ENCODE measurements at regions not wholly inside any gene's neighbourhood (a gene's known extent, or its start where the extent isn't known, plus 50 kb on each side); places are given as distances from the start of the nearest gene placed in this dataset.

DNA sequence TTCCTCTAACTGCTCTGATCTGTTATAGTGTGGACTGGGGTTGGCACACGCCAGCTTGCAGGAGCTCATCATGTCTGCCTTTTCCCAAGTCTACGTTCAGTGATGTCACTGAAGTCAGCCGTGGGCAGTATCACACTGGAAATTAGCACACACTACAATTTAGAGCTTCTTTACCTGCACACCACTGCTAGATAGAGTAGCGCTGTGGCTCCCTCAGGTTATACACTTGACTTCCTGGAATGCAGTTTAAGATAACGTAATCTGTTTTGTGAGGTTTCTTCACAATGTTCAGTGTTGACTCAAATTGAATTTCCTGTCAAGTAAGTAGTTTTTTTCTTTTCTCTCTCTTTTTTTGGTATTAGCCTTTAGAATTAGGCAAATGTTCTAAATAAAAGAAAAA, 487.2 kb downstream of the DCDC2C start:
- DNase-seq (ENCODE audit: low spot score) = no peak
- in situ Hi-C loops (cut with MboI; ENCODE audit: low sequenced_read_pairs, unreplicated experiment) = no loop called here
- TF ChIP-seq, protein P1, sequence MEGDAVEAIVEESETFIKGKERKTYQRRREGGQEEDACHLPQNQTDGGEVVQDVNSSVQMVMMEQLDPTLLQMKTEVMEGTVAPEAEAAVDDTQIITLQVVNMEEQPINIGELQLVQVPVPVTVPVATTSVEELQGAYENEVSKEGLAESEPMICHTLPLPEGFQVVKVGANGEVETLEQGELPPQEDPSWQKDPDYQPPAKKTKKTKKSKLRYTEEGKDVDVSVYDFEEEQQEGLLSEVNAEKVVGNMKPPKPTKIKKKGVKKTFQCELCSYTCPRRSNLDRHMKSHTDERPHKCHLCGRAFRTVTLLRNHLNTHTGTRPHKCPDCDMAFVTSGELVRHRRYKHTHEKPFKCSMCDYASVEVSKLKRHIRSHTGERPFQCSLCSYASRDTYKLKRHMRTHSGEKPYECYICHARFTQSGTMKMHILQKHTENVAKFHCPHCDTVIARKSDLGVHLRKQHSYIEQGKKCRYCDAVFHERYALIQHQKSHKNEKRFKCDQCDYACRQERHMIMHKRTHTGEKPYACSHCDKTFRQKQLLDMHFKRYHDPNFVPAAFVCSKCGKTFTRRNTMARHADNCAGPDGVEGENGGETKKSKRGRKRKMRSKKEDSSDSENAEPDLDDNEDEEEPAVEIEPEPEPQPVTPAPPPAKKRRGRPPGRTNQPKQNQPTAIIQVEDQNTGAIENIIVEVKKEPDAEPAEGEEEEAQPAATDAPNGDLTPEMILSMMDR (IDR thresholded peaks at IDR 0.05; ENCODE audit: borderline replicate concordance, control extremely low read depth, extremely low read depth, insufficient read depth, missing control alignments) = no peak

DNA sequence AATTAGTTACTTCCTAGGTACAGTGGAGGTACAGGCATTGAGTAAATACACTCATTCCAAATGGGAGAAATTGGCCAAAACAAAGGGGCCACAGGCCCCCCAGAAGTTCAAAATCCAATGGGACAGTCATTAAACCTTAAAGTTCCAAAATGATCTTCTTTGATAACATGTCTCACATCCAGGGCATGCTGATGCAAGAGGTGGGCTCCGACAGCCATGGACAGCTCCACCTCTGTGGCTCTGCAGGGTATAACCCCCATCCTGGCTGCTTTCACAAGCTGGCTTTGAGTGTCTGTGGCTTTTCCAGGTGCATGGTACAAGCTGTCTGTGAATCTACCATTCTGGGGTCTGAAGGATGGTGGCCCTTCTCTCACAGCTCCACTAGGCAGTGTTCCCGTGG, 488.7 kb downstream of the DCDC2C start:
- TF ChIP-seq, protein P1 (IDR thresholded peaks at IDR 0.05; ENCODE audit: borderline replicate concordance, control extremely low read depth, extremely low read depth, insufficient read depth, missing control alignments) = no peak
- no peak for DNase-seq (ENCODE audit: low spot score)
- in situ Hi-C loops (cut with MboI; ENCODE audit: low sequenced_read_pairs, unreplicated experiment) = no loop called here

DNA sequence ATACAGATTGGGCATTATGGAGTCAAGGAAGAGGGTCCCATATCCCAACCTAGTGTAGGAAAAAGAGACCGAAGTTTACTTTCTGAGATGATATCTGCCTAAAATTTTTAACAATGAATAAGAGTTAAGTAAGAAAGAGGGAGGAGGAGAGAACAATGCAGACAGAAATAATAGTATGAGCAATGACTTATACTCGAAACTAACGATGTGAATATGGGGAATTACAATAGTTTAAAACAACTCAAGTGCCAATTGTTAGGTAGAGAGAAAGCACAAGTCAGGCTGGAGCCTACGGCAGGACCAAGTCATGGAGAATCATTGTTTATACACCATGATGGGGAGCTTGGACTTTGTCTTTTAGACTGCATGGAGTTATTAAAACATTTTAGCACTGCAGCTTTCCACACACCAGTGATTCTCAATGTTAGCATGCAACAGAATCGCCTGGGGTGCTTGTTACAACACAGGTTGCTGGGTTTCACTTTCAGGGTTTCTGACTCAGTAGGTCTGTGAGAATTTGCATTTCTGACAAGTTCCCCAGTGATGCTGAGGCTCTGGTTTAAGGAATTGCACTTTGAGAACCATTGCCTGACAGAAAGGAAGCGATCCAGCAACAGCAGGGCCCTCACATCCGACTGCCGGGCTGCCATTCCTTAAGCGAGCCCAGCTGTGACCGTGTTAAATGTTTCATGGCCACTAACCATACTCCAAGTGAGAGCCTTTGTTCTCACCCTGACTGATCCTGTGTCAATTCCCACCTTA, 511.2 kb downstream of the DCDC2C start:
- in situ Hi-C loops (cut with MboI; ENCODE audit: low sequenced_read_pairs, unreplicated experiment) = no loop called here
- DNase-seq (ENCODE audit: low spot score) = no peak
- TF ChIP-seq, protein P1 (IDR thresholded peaks at IDR 0.05; ENCODE audit: borderline replicate concordance, control extremely low read depth, extremely low read depth, insufficient read depth, missing control alignments) = no peak

DNA sequence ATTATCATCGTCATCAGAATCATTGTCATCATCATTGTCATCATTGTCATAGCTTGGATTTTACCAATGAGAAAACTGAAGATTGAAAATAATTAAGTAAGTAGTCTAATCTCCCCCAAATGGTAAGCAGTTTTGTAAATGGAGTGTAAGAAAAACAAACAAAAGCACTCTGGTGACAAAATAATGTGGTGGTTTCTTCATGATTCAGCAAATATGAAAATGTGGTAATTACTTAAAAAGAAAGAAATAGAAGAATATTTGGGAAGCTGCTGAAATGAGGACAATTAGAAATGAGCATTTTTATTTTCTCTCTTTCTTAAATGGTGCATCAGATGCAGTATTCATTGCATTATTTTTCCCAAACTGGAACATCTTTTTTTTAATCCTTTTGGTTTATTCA, 514.4 kb downstream of the DCDC2C start:
- in situ Hi-C loops (cut with MboI; ENCODE audit: low sequenced_read_pairs, unreplicated experiment) = no loop called here
- no peak for DNase-seq (ENCODE audit: low spot score)
- TF ChIP-seq, protein P1 (IDR thresholded peaks at IDR 0.05; ENCODE audit: borderline replicate concordance, control extremely low read depth, extremely low read depth, insufficient read depth, missing control alignments) = no peak

DNA sequence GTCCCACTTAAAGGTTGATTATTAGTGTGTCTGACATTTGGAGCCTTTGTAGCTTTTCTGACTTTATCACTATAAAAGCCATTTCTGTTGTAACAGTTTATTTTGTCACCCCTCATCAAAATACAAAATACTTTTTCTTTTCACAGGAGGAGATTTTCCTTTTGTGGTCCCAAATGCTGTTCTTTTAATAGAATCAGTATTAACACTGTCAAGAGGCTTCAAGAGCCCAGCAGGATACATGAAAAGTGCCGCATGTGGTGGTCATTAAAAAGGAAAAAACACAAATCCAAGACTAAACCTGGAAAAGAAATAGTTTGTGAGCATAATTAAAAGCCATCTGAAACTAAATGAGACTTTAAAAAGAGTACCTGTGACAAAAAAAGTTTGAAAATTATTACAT, 515.7 kb downstream of the DCDC2C start:
- no peak for DNase-seq (ENCODE audit: low spot score)
- TF ChIP-seq, protein P1 (IDR thresholded peaks at IDR 0.05; ENCODE audit: borderline replicate concordance, control extremely low read depth, extremely low read depth, insufficient read depth, missing control alignments) = no peak
- in situ Hi-C loops (cut with MboI; ENCODE audit: low sequenced_read_pairs, unreplicated experiment) = no loop called here

DNA sequence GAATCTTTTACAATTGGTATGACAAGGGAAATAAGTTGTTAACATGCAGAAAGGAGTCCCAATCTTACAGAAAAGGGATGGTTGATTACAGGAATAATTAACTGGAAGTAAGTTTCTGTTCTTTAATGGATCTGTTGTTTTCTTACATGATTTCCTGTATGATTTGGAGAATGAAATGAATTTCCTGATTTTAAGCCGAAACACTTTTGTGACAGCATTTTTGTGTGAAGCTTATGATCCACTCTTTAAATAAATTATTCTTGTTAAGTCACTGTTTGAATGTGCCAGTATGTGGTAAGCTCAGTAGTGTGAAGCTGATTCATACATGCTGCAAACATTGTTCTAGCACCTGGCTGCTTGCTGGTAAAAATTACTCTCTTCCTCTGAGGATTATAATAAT, 516.2 kb downstream of the DCDC2C start:
- in situ Hi-C loops (cut with MboI; ENCODE audit: low sequenced_read_pairs, unreplicated experiment) = no loop called here
- no peak for DNase-seq (ENCODE audit: low spot score)
- TF ChIP-seq, protein P1 (IDR thresholded peaks at IDR 0.05; ENCODE audit: borderline replicate concordance, control extremely low read depth, extremely low read depth, insufficient read depth, missing control alignments) = no peak
